ENCODE measurements at regions not wholly inside any gene's neighbourhood (a gene's known extent, or its start where the extent isn't known, plus 50 kb on each side); places are given as distances from the start of the nearest gene placed in this dataset.

DNA sequence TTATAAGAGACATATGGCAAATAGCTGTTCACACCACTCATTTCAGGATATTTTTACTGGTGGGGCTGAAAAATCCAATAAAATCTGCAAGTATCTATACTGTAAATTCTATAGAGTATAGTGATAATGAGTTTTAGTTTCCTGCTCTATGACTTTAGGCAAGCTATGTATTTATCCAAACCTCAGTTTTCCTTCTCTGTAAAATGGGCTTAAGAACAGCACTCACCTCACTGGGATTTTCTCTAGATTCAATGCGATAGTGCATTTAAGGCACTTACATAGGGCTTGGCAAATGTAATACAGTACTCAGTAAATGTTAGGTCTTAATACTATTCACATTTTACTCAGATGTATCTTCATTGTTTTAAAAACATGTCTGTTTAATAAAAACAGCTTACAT lies 168.7 kb downstream of the ATG4C start:
- no peak overlapping the region for H3K4me3 ChIP-seq (ENCODE audit: control insufficient read depth in 2 of 3, extremely low read depth in 1 of 3, insufficient read depth in 2 of 3, low read depth in 1 of 3, low read length in 3 of 3)
- H3K9me1 ChIP-seq (ENCODE audit: control insufficient read depth, extremely low read depth, insufficient read depth, low read length) = no peaks in the 10 kb centered on the region
- no peak for TF ChIP-seq CTCF (optimal IDR thresholded peaks at IDR 0.05 in 1 of 3, IDR thresholded peaks at IDR 0.05 in 1 of 3, conservative IDR thresholded peaks at IDR 0.05 in 1 of 3; ENCODE audit: extremely low read depth in 1 of 3, insufficient read depth in 2 of 3, low read length in 3 of 3)
- no peak for TF ChIP-seq EZH2 (IDR thresholded peaks at IDR 0.05; ENCODE audit: low read length)
- H3K9me3 ChIP-seq (ENCODE audit: control insufficient read depth, low read depth, low read length) = no peaks in the 10 kb centered on the region
- no peak overlapping the region for H3K27ac ChIP-seq (ENCODE audit: control insufficient read depth, insufficient read depth, low read length)
- FAIRE-seq (no peak), DNase-seq (ENCODE audit: low read depth, low spot score) (no peak)
- no peaks in the 10 kb centered on the region for H4K20me1 ChIP-seq (ENCODE audit: control insufficient read depth, extremely low read depth, insufficient read depth, low read length)
- no peak overlapping the region for H2AFZ ChIP-seq (ENCODE audit: control insufficient read depth, low read length)
- no peak overlapping the region for H3K4me2 ChIP-seq (ENCODE audit: control insufficient read depth, extremely low read depth, insufficient read depth, low read depth, low read length)
- H3K4me1 ChIP-seq (ENCODE audit: control insufficient read depth, extremely low read depth, insufficient read depth, low read length) = no peaks in the 10 kb centered on the region
- no peak overlapping the region for H3K9ac ChIP-seq (ENCODE audit: control insufficient read depth, extremely low read depth, insufficient read depth, low read length)
- H3K27me3 ChIP-seq (ENCODE audit: control insufficient read depth, extremely low read depth, insufficient read depth, low read length) = peaks cover 8% of the 10 kb centered on the region
- no peaks in the 10 kb centered on the region for H3K79me2 ChIP-seq (ENCODE audit: control insufficient read depth, insufficient read depth, low read length)
- dilution Hi-C loops (cut with MboI; ENCODE audit: extremely low pct_ligation_motif_present, low sequenced_read_pairs) = no loop called here
- no peaks in the 10 kb centered on the region for H3K36me3 ChIP-seq (ENCODE audit: control insufficient read depth in 2 of 2, extremely low read depth in 1 of 2, insufficient read depth in 2 of 2, low read length in 2 of 2)

DNA sequence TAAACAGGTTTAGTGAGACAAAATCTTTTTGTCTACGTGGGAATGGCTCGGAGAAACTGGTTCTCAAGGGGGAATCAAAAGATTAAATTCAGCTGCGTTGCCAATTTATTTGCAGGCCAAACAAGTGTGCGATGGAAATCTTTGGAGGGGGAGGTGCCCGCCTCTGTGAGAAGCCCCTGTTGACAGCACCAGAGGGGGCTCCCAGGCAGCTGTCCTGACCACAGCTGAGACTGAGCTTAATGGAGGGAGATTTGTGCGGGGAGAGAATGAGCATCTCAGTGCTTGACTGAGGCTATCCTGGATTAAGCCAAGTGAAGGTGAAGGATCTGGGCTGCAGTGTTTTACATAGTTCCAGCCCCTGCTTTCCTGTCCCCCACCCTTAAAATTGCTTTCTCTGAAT lies 169.7 kb downstream of the ATG4C start:
- no peak overlapping the region for H3K4me2 ChIP-seq (ENCODE audit: control insufficient read depth, extremely low read depth, insufficient read depth, low read depth, low read length)
- FAIRE-seq (no peak), DNase-seq (ENCODE audit: low read depth, low spot score) (no peak)
- dilution Hi-C loops (cut with MboI; ENCODE audit: extremely low pct_ligation_motif_present, low sequenced_read_pairs) = no loop called here
- H4K20me1 ChIP-seq (ENCODE audit: control insufficient read depth, extremely low read depth, insufficient read depth, low read length) = no peaks in the 10 kb centered on the region
- peaks cover 8% of the 10 kb centered on the region for H3K27me3 ChIP-seq (ENCODE audit: control insufficient read depth, extremely low read depth, insufficient read depth, low read length)
- no peak overlapping the region for H3K27ac ChIP-seq (ENCODE audit: control insufficient read depth, insufficient read depth, low read length)
- H3K9me1 ChIP-seq (ENCODE audit: control insufficient read depth, extremely low read depth, insufficient read depth, low read length) = no peaks in the 10 kb centered on the region
- no peaks in the 10 kb centered on the region for H3K36me3 ChIP-seq (ENCODE audit: control insufficient read depth in 2 of 2, extremely low read depth in 1 of 2, insufficient read depth in 2 of 2, low read length in 2 of 2)
- H3K4me3 ChIP-seq (ENCODE audit: control insufficient read depth in 2 of 3, extremely low read depth in 1 of 3, insufficient read depth in 2 of 3, low read depth in 1 of 3, low read length in 3 of 3) = no peak overlapping the region
- H2AFZ ChIP-seq (ENCODE audit: control insufficient read depth, low read length) = no peak overlapping the region
- no peak overlapping the region for H3K9ac ChIP-seq (ENCODE audit: control insufficient read depth, extremely low read depth, insufficient read depth, low read length)
- no peaks in the 10 kb centered on the region for H3K4me1 ChIP-seq (ENCODE audit: control insufficient read depth, extremely low read depth, insufficient read depth, low read length)
- no peaks in the 10 kb centered on the region for H3K79me2 ChIP-seq (ENCODE audit: control insufficient read depth, insufficient read depth, low read length)
- no peaks in the 10 kb centered on the region for H3K9me3 ChIP-seq (ENCODE audit: control insufficient read depth, low read depth, low read length)
- TF ChIP-seq EZH2 (IDR thresholded peaks at IDR 0.05; ENCODE audit: low read length) (no peak), CTCF (optimal IDR thresholded peaks at IDR 0.05 in 1 of 3, IDR thresholded peaks at IDR 0.05 in 1 of 3, conservative IDR thresholded peaks at IDR 0.05 in 1 of 3; ENCODE audit: extremely low read depth in 1 of 3, insufficient read depth in 2 of 3, low read length in 3 of 3) (no peak)

Measured in keratinocyte (primary cell).